Stimulated activated CD4-positive, alpha-beta T cell treated with anti-CD3 and anti-CD28 coated beads, Interleukin-4, amount 100 ng/mL, for 1 hour (primary cell): ENCODE measurements at regions not wholly inside any gene's neighbourhood (a gene's known extent, or its start where the extent isn't known, plus 50 kb on each side); places are given as distances from the start of the nearest gene placed in this dataset.
"Not testable (repeated sequence)": the region's sequence is repeated elsewhere in the genome, so short reads cannot be mapped to it uniquely, and the experiment has no call there.

ENCODE experiments used
- DNase-seq: peaks from one replicate; pipeline ENCODE4 v3.0.0-alpha.2; 2020

DNA sequence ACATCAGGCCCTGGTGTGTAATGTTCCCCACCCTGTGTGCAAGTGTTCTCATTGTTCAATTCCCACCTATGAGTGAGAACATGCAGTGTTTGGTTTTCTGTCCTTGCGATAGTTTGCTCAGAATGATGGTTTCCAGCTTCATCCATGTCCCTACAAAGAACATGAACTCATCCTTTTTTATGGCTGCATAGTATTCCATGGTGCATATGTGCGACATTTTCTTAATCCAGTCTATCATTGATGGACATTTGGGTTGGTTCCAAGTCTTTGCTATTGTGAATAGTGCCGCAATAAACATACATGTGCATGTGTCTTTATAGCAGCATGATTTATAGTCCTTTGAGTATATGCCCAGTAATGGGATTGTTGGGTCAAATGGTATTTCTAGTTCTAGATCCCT, 60.5 kb upstream of the PSME4 start:
- DNase-seq = not testable (repeated sequence)

GRCh38 chr2:54030806-54031205, 60.0 kb upstream of the PSME4 start:
- DNase-seq = no peak

- DNase-seq = no peak
Observed at GRCh38 chr2:54030396-54030741, 59.6 kb upstream of the PSME4 start.

- DNase-seq = no peak
Observed at GRCh38 chr2:54029721-54030395, 59.1 kb upstream of the PSME4 start.

DNA sequence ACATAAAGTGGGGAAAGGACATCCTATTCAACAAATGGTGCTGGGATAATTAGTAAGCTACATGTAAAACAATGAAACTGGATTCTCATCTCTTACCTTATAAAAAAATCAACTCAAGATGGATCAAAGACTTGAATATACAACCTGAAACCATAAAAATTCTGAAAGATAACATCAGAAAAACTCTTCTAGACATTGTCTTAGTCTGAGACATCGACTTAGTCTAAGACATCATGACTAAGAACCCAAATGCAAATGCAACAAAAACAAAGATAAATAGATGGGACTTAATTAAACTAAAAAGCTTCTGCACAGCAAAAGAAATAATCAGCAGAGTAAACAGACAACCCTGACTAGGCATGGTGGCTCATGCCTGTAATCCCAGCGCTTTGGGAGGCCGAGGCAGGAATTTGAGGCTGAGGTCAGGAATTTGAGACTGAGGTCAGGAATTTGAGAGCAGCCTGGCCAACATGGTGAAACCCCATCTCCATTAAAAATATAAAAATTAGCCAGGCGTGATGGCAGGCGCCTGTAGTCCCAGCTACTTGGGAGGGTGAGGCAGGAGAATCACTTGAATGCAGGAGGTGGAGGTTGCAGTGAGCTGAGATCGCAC, 54.8 kb upstream of the PSME4 start:
- DNase-seq = not testable (repeated sequence)

GRCh38 chr2:54024576-54024975, 53.8 kb upstream of the PSME4 start:
- DNase-seq = no peak

DNA sequence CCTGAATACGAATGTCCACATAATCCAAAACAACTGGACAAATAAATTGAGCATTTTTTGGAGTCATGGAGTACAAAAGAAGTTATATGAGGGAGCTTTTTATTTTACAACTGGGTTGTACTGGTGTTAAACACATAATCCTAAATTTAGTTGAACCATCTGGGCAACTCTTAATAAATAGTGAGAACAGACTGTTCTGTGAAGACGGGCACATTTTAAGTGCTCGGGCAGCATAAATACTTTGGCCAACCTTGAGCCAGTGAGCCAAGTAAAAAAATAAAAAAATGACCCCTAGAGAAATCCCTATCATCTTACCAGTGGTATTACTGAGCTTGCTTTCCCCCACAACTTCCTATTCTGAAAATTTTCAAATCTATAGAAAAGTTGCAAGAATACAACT, 50.9 kb upstream of the PSME4 start:
- DNase-seq = no peak

- DNase-seq = no peak
Observed at GRCh38 chr2:54020793-54021414, 50.1 kb upstream of the PSME4 start.
